Activated T-helper 1 cell treated with anti-CD3 and anti-CD28 coated beads, Interleukin-2, amount 50 U/mL, for 16 hours (primary cell): ENCODE measurements at regions not wholly inside any gene's neighbourhood (a gene's known extent, or its start where the extent isn't known, plus 50 kb on each side); places are given as distances from the start of the nearest gene placed in this dataset.
"Not testable (repeated sequence)": the region's sequence is repeated elsewhere in the genome, so short reads cannot be mapped to it uniquely, and the experiment has no call there.

Experiments used
- DNase-seq, 2 donors: peaks; one replicate each; pipeline ENCODE4 v3.0.0-alpha.2; 2020; ENCODE audit warnings: low read depth in 1 of 2, low spot score in 1 of 2

GRCh38 chr3:109982201-109982600 is 644.9 kb upstream of the DPPA4 start:
- DNase-seq, result no peak

DNA sequence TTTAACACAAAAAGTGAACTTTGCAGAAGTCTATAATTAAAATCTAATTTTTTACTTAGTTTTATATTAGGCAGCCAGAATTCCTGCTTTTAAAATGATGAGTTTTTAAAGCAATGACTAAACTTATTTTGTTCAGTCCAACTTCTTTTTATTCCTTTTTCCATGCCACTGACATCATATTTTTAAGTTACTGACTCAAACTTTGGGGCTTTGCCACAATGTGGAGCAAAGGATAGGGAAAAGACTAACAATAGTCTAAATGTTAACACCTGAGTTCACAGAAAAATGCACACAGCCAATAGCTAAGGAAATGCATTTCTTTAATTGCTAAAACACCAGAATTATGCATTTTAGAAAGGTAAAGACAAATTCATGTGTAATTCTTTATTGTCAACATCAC is 647.6 kb upstream of the DPPA4 start:
- no peak for DNase-seq

DNA sequence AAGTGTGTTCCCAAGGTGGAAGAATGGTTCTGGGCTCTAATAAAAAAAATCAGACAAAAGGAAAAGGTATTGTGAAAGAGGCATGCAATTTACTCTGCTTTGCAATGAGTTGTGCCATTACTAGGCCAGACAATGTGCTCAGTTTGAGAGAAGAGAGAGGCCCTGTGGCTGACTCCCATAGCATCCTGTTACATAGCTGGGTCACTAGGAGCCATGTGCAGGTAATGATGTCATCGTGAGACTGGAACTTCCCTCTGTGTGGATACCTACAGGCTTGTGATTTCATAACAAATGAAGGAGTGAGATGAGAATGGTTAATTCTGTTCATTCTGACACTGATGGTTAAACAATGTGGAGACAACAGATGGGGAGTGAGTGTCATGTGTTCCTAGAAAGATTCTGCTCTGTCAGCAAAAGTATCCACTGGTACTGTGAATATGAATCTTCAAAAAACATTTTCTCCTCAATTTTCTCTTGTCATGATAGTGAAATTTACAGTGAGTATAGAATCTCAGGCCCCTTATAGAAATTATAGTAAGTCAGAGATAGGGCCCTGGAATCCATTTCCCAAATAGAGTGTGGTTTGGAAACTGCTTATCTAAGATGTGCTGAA is 648.7 kb upstream of the DPPA4 start:
- DNase-seq, result no peak

- no peak for DNase-seq
These were observed 657.5 kb upstream of the DPPA4 start for GRCh38 chr3:109994853-109995252.

GRCh38 chr3:109995377-109995776 is 658.0 kb upstream of the DPPA4 start:
- DNase-seq, result no peak

GRCh38 chr3:110001905-110002304 is 664.6 kb upstream of the DPPA4 start:
- DNase-seq, result not testable (repeated sequence)

- DNase-seq, result no peak
These were observed 669.6 kb upstream of the DPPA4 start for GRCh38 chr3:110006913-110007312.

- no peak for DNase-seq
These were observed 678.1 kb upstream of the DPPA4 start for GRCh38 chr3:110015231-110015963.

DNA sequence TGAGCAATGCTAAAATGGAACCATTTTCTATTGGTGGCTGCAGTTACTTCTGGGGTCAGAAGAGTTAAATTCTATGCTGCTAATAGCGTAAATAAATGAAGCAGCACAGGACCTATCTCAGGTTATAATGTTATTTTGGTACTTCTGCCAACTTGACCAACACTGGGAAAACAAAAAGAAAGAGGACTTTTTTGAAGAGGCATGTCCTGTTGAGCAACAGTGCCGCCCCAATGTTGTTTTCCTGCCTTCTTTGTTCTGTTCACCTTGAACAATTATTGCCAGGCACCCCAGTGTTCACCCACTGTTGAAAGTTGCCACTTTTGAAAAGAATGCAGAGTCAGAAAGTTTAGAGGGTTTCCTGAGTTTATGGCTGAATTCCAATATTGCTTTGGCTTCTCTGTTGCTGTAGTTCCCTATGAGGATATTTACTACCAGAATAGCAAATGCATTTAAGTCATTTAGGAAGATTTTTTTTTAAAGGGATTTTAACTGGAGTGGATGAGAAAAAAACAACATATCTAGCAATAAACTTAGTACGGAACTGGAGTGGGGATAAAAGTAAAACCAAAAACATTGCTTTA is 679.0 kb upstream of the DPPA4 start:
- DNase-seq, result no peak

GRCh38 chr3:110017304-110017703 is 680.0 kb upstream of the DPPA4 start:
- no peak for DNase-seq

DNA sequence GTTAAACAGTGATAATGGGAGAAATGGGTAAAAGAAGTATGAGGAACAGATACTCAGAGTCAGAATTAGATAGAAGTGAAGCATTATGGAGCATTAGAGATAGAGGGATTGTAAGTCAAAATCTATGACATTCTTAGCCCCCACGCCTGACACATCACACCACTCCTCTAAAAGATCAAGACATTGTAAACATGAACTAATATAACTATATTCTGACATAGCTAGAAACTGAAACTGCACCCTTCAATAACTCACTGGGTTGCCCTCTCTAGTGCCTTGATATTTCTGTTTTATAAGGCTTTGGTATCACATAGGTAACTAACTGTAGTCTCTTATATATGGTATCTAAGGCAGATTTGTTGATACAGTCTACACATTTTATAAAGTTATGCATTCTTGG is 684.3 kb upstream of the DPPA4 start:
- DNase-seq, result no peak

DNA sequence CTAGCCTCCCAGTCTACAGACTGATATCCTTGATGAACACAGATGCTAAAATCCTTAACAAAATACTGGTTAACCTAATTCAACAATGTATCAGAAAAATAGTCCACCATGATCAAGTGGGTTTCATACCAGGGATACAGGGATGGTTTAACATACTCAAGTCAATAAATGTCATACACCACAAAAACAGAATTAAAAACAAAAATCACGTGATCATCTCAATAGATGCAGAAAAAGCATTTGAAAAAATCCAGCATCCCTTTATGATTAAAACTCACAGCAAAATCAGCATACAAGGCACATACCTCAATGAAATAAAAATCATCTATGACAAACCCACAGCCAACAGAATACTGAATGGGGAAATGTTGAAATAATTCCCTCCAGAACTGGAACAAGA is 685.7 kb upstream of the DPPA4 start:
- not testable (repeated sequence) for DNase-seq

DNA sequence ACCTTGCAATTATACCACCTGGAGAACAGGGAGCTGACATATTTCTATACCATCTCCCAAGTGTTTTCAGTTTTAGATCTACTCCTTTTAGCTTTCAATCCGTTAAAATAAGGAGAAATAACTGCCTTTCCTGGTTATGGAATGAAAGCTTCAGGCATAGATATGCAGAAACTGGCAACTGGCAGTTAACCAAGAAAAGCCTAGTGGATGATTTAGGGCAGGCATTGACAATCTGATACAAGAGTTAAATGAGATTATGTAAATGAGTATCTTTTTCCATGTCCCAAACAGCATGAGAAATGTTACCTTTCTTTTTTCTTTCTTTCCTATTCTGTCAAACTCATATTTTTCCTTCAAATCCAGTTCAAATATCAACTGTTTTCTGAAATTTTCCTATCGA is 689.1 kb upstream of the DPPA4 start:
- no peak for DNase-seq

- no peak for DNase-seq
These were observed 690.2 kb upstream of the DPPA4 start for GRCh38 chr3:110027446-110028080.

DNA sequence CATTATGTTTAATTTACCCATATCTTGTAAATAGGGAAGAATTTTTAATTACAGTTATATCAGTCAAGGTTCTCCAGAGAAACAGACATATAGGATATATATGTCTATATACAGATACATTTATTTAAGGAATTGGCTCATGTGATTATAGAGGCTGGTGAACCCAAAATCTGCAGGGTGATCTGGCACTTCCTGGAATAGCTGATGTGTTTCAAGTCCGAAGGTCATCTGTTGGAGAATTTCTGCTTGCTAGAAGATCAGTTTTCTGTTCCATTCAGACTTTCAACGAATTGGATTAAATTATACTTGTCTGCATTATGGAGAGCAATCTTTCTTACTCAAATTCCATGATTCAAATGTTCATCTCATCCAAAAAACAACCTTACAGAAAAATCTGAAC is 694.6 kb upstream of the DPPA4 start:
- no peak for DNase-seq

- DNase-seq, result no peak
These were observed 722.1 kb upstream of the DPPA4 start for GRCh38 chr3:110059431-110059830.

- no peak for DNase-seq
These were observed 725.4 kb upstream of the DPPA4 start for GRCh38 chr3:110062716-110063115.

GRCh38 chr3:110063178-110063577 is 725.8 kb upstream of the DPPA4 start:
- DNase-seq, result no peak

- DNase-seq, result no peak
These were observed 728.9 kb upstream of the DPPA4 start for GRCh38 chr3:110066206-110066605.

- no peak for DNase-seq
These were observed 730.2 kb upstream of the DPPA4 start for GRCh38 chr3:110067527-110067926.

DNA sequence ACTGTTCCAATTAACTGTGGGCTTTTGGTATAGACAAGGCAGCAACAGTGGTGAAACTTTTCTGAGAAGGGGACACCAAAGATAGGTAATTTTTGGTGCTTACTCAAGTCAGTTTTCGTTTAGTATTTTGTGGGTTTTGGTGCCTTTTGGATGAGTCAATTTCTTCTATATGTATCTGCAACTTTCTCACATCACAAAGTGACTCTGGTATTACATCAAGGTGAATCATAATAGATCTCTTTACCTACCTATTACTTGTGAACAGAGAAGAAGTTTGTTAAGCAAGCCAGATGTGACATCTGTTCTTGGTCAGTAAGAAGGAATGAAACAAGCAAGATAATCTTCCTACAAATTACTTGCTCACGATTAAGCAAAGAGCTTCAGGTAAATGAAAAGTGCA is 732.4 kb upstream of the DPPA4 start:
- no peak for DNase-seq
